Breast epithelium (tissue), 3 donors: ENCODE measurements at regions not wholly inside any gene's neighbourhood (a gene's known extent, or its start where the extent isn't known, plus 50 kb on each side); places are given as distances from the start of the nearest gene placed in this dataset.

Experiments
- POLR2A ChIP-seq: fragments of 450-650 bp; IDR thresholded peaks from one replicate; pipeline ENCODE4 v1.6.1; 2016; ENCODE audit warnings: antibody characterized with exemption, mild to moderate bottlenecking, moderate library complexity
- POLR2AphosphoS5 ChIP-seq, 3 donors: sonication (generic); formaldehyde crosslinking; IDR thresholded peaks; one replicate each; pipeline ENCODE4 v1.6.1; 2017; ENCODE audit warnings: antibody characterized with exemption in 3 of 3
- TF ChIP-seq, protein P1 (sequence below), 3 donors: fragments of 450-650 bp; IDR thresholded peaks; one replicate each; pipeline ENCODE4 v1.5.1; 2016 to 2017; ENCODE audit warnings: antibody characterized with exemption in 3 of 3, mild to moderate bottlenecking in 3 of 3, moderate library complexity in 3 of 3

DNA sequence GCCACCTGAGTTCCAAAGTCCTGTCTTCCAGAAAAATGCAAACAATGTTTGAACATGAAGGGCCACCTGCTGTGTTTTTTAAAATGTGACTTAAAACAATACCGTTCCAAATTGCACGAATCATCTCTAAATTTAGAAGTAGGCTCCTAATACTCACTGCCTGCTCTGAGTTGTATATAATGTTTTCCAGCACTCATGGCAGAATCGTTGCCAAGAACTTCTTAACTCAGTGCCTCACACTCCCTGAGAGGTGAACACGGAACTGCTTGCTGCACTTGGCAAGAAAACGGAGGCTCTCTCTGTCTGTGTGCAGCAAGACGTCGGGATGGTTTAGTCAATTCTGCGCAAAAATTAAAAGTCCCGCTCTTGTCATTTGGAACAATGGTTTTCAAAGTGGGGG is 757.3 kb upstream of the AUTS2 start:
- TF ChIP-seq, protein P1, sequence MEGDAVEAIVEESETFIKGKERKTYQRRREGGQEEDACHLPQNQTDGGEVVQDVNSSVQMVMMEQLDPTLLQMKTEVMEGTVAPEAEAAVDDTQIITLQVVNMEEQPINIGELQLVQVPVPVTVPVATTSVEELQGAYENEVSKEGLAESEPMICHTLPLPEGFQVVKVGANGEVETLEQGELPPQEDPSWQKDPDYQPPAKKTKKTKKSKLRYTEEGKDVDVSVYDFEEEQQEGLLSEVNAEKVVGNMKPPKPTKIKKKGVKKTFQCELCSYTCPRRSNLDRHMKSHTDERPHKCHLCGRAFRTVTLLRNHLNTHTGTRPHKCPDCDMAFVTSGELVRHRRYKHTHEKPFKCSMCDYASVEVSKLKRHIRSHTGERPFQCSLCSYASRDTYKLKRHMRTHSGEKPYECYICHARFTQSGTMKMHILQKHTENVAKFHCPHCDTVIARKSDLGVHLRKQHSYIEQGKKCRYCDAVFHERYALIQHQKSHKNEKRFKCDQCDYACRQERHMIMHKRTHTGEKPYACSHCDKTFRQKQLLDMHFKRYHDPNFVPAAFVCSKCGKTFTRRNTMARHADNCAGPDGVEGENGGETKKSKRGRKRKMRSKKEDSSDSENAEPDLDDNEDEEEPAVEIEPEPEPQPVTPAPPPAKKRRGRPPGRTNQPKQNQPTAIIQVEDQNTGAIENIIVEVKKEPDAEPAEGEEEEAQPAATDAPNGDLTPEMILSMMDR (IDR thresholded peaks at IDR 0.05) = no peak
- TF ChIP-seq POLR2A (no peak), POLR2AphosphoS5 (IDR thresholded peaks at IDR 0.05) (no peak)
